ENCODE measurements at regions not wholly inside any gene's neighbourhood (a gene's known extent, or its start where the extent isn't known, plus 50 kb on each side); places are given as distances from the start of the nearest gene placed in this dataset.

DNA sequence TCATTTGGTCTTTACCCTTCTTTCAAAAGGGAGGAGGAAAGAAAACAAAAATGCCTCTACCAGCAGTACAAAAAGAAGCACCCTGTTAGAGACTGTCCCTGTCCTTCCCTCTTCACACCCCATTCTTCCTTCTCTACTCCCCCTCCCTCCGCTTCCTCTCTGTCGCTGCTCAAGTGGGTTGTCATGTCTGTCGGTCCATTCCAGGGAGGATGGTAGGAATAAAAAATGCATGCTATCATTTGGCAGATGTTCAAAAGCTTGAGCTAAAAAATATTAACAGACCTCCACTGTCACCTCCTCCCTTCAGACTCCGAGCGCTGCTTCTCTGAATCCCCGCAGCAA lies 482.0 kb downstream of the BCL11A start:
- H3K9ac ChIP-seq, result no peak overlapping the region
- no peak overlapping the region for H3K4me2 ChIP-seq
- no peaks in the 10 kb centered on the region for H4K20me1 ChIP-seq
- no peak for TF ChIP-seq Cebpa-rat (IDR thresholded peaks at IDR 0.05)
- H3K4me3 ChIP-seq, result no peak overlapping the region
- no peaks in the 10 kb centered on the region for H3K36me3 ChIP-seq
- H3K27me3 ChIP-seq, result no peaks in the 10 kb centered on the region
- H3K27ac ChIP-seq, result no peak overlapping the region
- H3K9me3 ChIP-seq (replicated peaks in 1 of 11), result no peaks in the 10 kb centered on the region; a peak in 1 of 22 replicates
- peaks cover 0 to 7% (median 2%) of the 10 kb centered on the region in 10 experiments; a peak in 5 of 20 replicates for H3K4me1 ChIP-seq

DNA sequence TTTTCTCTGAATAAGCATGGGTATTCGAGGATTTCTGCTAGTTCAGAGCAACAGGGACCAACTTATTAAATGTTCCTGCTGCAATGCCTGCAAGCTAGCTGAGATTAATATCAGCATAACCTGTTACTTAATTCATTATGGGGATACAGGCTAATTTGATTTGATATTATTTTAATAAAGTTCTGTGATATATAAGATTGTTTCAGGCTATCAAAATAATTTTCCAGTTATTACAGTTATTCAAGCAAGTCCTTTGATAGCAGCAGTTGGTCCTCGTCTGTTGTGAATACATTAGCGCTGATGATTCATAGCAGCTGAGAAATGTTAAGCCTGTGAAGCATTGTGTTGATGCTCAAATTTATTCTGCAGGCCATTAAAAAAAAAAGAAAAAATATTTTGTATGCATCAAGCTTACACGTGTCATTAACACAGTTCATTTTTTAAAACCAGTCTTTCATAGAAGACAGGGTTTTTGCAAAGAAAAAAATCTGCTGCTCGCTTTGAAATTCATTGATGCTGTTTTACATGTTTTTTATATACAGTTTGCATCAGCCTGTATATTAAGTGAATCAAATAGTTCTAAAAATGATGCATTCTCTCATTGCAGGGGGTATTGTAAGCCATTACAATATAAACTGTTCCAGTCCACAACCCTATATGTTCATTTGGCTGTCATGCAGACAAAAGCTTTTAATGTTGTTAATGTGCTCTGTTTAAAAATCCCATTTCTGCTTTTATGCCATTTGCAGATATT lies 482.5 kb downstream of the BCL11A start:
- Histone ChIP-seq H3K9me3 (replicated peaks in 1 of 11) (no peaks in the 10 kb centered on the region; a peak in 1 of 22 replicates), H3K4me3 (no peak overlapping the region), H3K4me2 (no peak overlapping the region), H3K36me3 (no peaks in the 10 kb centered on the region), H3K9ac (no peak overlapping the region), H4K20me1 (no peaks in the 10 kb centered on the region), H3K4me1 (peaks cover 0 to 7% (median 2%) of the 10 kb centered on the region in 10 experiments; a peak in 5 of 20 replicates), H3K27me3 (no peaks in the 10 kb centered on the region), H3K27ac (no peak overlapping the region)
- no peak for TF ChIP-seq Cebpa-rat (IDR thresholded peaks at IDR 0.05)

DNA sequence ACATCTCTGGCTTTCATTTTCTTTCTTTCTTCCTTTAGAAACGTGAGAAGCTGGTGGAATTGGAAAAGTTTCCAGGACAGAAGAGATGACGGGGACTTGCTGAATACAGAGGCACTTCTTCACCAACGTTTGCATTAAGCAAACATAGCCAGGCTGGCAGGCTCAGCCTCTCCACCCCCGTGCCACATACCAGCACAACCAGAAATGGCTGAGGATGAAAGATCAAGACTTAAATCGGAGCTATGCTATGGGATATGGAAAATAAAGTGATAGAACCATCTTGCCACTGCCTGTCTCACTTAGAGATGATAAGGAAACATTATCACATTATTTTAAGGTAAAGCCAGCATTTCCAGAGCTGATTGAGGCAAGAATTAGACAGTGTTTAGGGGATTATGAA lies 483.3 kb downstream of the BCL11A start:
- no peak overlapping the region for H3K9ac ChIP-seq
- H3K27ac ChIP-seq, result no peak overlapping the region
- H3K36me3 ChIP-seq, result no peaks in the 10 kb centered on the region
- H3K4me3 ChIP-seq, result no peak overlapping the region
- no peaks in the 10 kb centered on the region for H3K27me3 ChIP-seq
- TF ChIP-seq Cebpa-rat (IDR thresholded peaks at IDR 0.05), result no peak
- no peaks in the 10 kb centered on the region; a peak in 1 of 22 replicates for H3K9me3 ChIP-seq (replicated peaks in 1 of 11)
- no peak overlapping the region for H3K4me2 ChIP-seq
- no peaks in the 10 kb centered on the region for H4K20me1 ChIP-seq
- H3K4me1 ChIP-seq, result peaks cover 0 to 7% (median 2%) of the 10 kb centered on the region in 10 experiments; a peak in 5 of 20 replicates

DNA sequence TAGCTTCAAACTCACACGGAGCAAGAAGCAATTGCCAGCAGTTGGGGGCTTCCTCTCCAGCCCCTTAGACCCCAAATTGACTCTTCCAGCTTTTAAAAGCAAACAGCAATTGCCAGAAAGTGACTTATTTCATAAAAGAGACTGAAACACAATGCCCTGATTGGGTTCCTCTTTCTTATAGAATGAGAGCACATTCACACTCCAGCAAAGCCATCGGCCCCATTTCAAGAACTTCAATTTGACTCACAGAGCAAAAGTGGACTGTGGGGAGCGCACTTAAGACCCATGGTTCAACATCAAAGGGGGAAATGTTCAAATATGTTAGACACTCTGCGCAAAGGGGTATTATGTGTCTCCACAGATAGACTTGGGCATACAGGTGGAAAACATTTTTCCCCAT lies 484.7 kb downstream of the BCL11A start:
- Histone ChIP-seq H3K4me3 (no peak overlapping the region), H3K9ac (no peak overlapping the region), H4K20me1 (no peaks in the 10 kb centered on the region), H3K27ac (no peak overlapping the region), H3K27me3 (no peaks in the 10 kb centered on the region), H3K4me2 (no peak overlapping the region), H3K9me3 (replicated peaks in 1 of 11) (no peaks in the 10 kb centered on the region; a peak in 1 of 22 replicates), H3K4me1 (peaks cover 0 to 7% (median 2%) of the 10 kb centered on the region in 10 experiments; a peak in 5 of 20 replicates), H3K36me3 (no peaks in the 10 kb centered on the region)
- TF ChIP-seq Cebpa-rat (IDR thresholded peaks at IDR 0.05), result no peak

DNA sequence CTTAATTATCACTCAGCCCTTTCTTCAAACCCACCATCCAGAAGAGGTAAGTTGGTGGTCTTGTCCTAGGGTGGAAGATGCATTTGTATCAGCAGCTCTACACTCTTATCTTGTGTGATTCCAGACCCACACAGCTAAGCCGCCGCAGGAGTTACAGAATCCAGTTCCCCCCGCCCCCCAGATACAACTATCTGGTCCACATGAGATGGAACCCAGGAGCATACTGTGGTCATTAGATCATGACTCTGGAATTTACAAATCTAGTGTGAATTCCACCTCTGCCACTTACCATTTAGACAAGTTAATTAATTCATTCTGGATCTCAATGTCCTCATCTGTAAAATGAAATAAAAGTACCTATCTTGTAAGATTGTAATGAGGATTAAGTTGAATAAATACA lies 486.4 kb downstream of the BCL11A start:
- no peak overlapping the region for H3K27ac ChIP-seq
- H3K4me1 ChIP-seq, result no peaks in the 10 kb centered on the region
- H3K4me3 ChIP-seq, result no peak overlapping the region
- H3K27me3 ChIP-seq, result no peaks in the 10 kb centered on the region
- no peak overlapping the region for H3K9ac ChIP-seq
- no peaks in the 10 kb centered on the region for H3K36me3 ChIP-seq
- no peaks in the 10 kb centered on the region for H3K9me3 ChIP-seq (replicated peaks in 1 of 11)
- H4K20me1 ChIP-seq, result no peaks in the 10 kb centered on the region
- TF ChIP-seq Cebpa-rat (IDR thresholded peaks at IDR 0.05), result no peak
- no peak overlapping the region for H3K4me2 ChIP-seq

DNA sequence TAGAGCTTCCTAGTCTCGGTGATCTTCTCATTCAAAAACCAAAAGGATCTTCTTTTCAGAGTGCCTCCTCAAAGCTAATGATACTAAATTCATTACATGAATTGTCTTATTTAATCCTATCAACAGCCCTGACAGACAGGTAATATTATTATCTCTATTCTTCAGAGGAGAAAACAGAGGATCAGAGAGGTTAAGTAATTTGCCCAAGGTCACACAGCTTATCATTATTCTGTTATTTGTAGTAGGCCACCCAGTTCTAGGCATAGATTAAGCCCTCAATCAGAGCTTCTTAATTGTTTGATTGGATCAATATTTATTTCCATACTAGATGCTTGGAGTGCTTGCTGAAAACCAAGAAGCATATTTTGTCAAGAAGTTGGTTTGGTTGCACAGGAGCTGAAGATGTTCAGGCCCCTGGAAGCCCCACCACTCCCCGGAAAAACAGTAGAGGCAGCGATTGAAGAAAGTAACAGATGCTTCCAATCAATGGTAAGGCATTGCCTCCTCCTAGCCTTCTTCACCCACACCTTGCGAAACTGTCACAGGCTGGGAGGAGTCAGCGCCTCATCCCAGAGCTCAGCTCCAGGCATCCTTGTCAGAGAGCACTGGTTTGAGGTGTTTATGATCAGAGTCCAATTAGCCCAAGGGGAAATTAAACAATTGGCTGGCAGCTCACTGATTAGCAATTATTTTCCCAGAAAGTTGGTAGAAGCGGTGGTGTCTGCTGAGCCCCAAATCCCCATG lies 487.2 kb downstream of the BCL11A start:
- H3K27ac ChIP-seq, result no peak overlapping the region
- H3K4me1 ChIP-seq, result no peaks in the 10 kb centered on the region
- no peak overlapping the region for H3K9ac ChIP-seq
- no peaks in the 10 kb centered on the region for H3K36me3 ChIP-seq
- TF ChIP-seq Cebpa-rat (IDR thresholded peaks at IDR 0.05), result no peak
- H3K4me3 ChIP-seq, result no peak overlapping the region
- H3K4me2 ChIP-seq, result no peak overlapping the region
- H3K27me3 ChIP-seq, result no peaks in the 10 kb centered on the region
- H4K20me1 ChIP-seq, result no peaks in the 10 kb centered on the region
- no peaks in the 10 kb centered on the region for H3K9me3 ChIP-seq (replicated peaks in 1 of 11)

DNA sequence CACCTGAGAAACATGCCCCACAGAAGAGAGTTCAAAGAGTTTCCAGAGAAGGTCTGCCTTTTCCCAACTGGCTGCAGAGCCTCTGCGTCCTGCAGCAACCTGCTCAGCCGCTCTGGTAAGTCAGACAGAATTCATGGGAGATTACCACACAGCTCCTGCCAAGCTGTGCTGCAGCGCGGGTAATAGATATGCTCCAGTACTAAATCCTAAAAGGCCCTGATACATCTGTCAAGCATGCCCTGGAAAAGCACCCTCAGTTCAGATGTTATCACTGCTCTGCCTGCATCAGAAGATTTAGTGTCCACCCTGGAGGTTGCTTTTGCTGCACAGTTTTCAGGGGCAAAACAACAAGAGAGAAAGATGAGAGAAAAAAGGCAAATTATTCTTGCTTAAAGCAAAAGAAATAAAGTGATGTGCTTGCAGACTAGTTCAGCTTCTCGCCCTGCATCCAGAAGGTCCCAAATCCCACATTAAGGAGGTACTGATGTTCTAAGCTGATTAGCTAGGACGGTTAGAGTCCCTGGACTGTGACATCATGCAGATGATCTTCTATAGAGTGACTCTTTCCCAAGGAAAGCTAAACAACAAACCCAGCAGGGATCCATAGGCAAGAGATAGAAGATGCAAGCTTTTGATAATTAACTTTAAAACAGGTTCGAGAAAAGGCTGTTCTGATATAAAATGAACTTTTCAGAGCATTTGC lies 488.6 kb downstream of the BCL11A start:
- Histone ChIP-seq H4K20me1 (no peaks in the 10 kb centered on the region), H3K36me3 (no peaks in the 10 kb centered on the region), H3K27me3 (no peaks in the 10 kb centered on the region), H3K4me3 (no peak overlapping the region), H3K27ac (no peak overlapping the region), H3K9me3 (replicated peaks in 1 of 11) (no peaks in the 10 kb centered on the region), H3K4me2 (no peak overlapping the region), H3K9ac (no peak overlapping the region), H3K4me1 (no peaks in the 10 kb centered on the region)
- no peak for TF ChIP-seq Cebpa-rat (IDR thresholded peaks at IDR 0.05)

DNA sequence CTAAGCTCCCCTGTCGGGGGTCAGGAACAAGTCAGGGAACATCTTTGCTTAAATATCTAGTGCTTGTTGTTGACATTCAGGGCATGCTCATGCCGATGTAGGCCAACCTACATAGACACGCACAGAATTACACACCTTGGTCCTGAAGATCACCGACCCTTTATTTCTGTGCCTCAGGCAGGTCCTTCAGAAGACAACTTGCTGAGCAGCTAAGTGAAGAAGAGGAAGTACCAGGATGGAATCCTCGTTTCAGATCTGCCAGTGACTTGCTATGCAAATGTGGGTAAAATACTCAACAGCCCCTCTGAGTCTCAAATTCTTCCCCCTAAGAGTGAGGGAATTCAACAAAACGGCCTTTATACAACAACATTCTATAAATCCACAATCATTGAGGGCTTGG lies 494.7 kb downstream of the BCL11A start:
- Histone ChIP-seq H3K4me3 (no peak overlapping the region), H3K36me3 (no peaks in the 10 kb centered on the region), H3K4me1 (peaks cover 0 to 5% (median 4%) of the 10 kb centered on the region in 10 experiments; a peak in 11 of 20 replicates), H4K20me1 (no peaks in the 10 kb centered on the region), H3K4me2 (no peak overlapping the region), H3K9me3 (replicated peaks in 1 of 11) (no peaks in the 10 kb centered on the region), H3K27me3 (no peaks in the 10 kb centered on the region), H3K9ac (no peak overlapping the region), H3K27ac (no peak overlapping the region)
- TF ChIP-seq Cebpa-rat (IDR thresholded peaks at IDR 0.05), result no peak

DNA sequence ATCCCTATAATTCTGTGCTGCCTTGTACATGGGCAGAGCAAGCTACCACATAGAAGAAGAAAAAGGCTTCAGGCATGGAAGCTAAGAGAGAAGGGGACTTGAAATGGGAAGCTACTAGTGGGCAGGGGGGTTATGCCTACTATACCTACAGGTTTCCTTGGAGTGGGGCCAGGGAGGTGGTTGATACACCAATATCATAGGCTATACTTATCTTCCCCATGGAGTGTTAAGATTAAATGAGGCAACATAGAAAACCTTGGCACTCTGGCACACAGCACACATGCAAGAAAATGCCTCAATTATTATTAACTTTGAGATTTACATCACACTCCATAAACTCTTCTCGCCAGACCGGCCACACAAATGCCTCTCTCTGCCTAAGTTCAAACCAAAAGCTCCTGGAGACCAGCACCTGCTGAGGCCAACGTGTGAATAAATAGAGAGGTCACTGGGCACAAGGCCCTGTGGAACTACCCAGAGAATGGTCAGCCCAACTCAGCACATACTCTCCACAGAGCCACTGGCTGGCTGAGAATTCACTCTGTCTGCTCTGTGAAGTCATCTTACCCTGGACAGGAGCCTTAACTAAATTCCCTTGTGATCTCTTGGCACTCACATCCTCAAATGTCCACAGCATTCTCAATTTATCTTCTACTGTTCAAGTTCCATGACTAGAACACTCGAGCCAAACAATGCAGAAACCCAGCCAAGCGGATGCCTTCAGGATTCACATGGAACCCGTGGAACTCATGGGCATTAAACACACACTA lies 498.7 kb downstream of the BCL11A start:
- Histone ChIP-seq H3K4me2 (no peak overlapping the region), H3K4me3 (no peak overlapping the region), H4K20me1 (no peaks in the 10 kb centered on the region), H3K36me3 (no peaks in the 10 kb centered on the region), H3K4me1 (peaks cover 0 to 10% (median 8%) of the 10 kb centered on the region in 10 experiments; a peak in 11 of 20 replicates), H3K9me3 (replicated peaks in 1 of 11) (no peaks in the 10 kb centered on the region), H3K27ac (no peak overlapping the region), H3K27me3 (no peaks in the 10 kb centered on the region), H3K9ac (no peak overlapping the region)
- no peak for TF ChIP-seq Cebpa-rat (IDR thresholded peaks at IDR 0.05)
